RWPE1 (cell line): ENCODE measurements at regions not wholly inside any gene's neighbourhood (a gene's known extent, or its start where the extent isn't known, plus 50 kb on each side); places are given as distances from the start of the nearest gene placed in this dataset.

Experiments used
- CTCF ChIA-PET: fragments of 350-600 bp; sonication (Branson Sonifier 250); formaldehyde crosslinking; extraction: SDS; loops from one replicate; lab custom pipeline; 2021; lab: Yijun Ruan, JAX
- POLR2A ChIA-PET: fragments of 400-600 bp; formaldehyde crosslinking; extraction: SDS; loops from one replicate; lab custom pipeline; 2020; ENCODE audit warnings: antibody characterized with exemption; ENCODE audit not compliant: low non-redundant PET; lab: Yijun Ruan, JAX
- DNase-seq: peaks from one replicate; pipeline ENCODE4 v3.0.0; 2012; ENCODE audit warnings: low spot score
- H3K27ac ChIP-seq: fragments of 450-650 bp; 2 replicates; pipeline ENCODE4 v1.5.1; 2017
- CTCF ChIP-seq: fragments of 450-650 bp; conservative IDR thresholded peaks from 2 replicates; pipeline ENCODE4 v1.5.1; 2017; ENCODE audit warnings: low read depth, mild to moderate bottlenecking

GRCh38 chr3:124395162-124395561 lies 335.1 kb upstream of the UMPS start:
- POLR2A ChIA-PET: no interaction called here
- CTCF ChIA-PET: no interaction called here
- no peak for DNase-seq
- H3K27ac ChIP-seq: no peak overlapping the region
- no peak for TF ChIP-seq CTCF

- no peak overlapping the region for H3K27ac ChIP-seq
- POLR2A ChIA-PET: no interaction called here
- DNase-seq: no peak
- CTCF ChIA-PET: interaction anchor here (0.6 kb wide), 1 partner anchor 395 kb away, joined by 3 read pairs; no protein-coding TSS in a partner anchor
- TF ChIP-seq CTCF: no peak
These were observed 334.5 kb upstream of the UMPS start for GRCh38 chr3:124395584-124396338.

GRCh38 chr3:124396339-124396950 lies 333.8 kb upstream of the UMPS start:
- ChIA-PET POLR2A (no interaction called here), CTCF (no interaction called here)
- H3K27ac ChIP-seq: no peak overlapping the region
- TF ChIP-seq CTCF: no peak
- DNase-seq: no peak

- ChIA-PET POLR2A (no interaction called here), CTCF (no interaction called here)
These were observed 333.2 kb upstream of the UMPS start for GRCh38 chr3:124397088-124397487.

GRCh38 chr3:124398594-124398993 lies 331.7 kb upstream of the UMPS start:
- no peak overlapping the region for H3K27ac ChIP-seq
- no peak for TF ChIP-seq CTCF
- no peak for DNase-seq
- ChIA-PET POLR2A (no interaction called here), CTCF (interaction anchor here (0.6 kb wide), 1 partner anchor 105 kb away, joined by 3 read pairs; no protein-coding TSS in a partner anchor)

More at GRCh38 chr3:124397088-124397487, 333.2 kb upstream of the UMPS start:
- DNase-seq: peak; percentile 16
- TF ChIP-seq CTCF: no peak
- H3K27ac ChIP-seq: no peak overlapping the region

- CTCF ChIA-PET: no interaction called here
- POLR2A ChIA-PET: no interaction called here
- DNase-seq: no peak
- H3K27ac ChIP-seq: no peak overlapping the region
- no peak for TF ChIP-seq CTCF
These were observed 328.4 kb upstream of the UMPS start for GRCh38 chr3:124401843-124402242.
